DMS153 treated with DMSO at 0.1 percent for 48 hours (cell line): ENCODE measurements at regions not wholly inside any gene's neighbourhood (a gene's known extent, or its start where the extent isn't known, plus 50 kb on each side); places are given as distances from the start of the nearest gene placed in this dataset.

ENCODE experiments used
- DNase-seq: peaks from one replicate; lab custom pipeline; 2025; ENCODE audit not compliant: unreplicated experiment; lab: John Stamatoyannopoulos, UW

DNA sequence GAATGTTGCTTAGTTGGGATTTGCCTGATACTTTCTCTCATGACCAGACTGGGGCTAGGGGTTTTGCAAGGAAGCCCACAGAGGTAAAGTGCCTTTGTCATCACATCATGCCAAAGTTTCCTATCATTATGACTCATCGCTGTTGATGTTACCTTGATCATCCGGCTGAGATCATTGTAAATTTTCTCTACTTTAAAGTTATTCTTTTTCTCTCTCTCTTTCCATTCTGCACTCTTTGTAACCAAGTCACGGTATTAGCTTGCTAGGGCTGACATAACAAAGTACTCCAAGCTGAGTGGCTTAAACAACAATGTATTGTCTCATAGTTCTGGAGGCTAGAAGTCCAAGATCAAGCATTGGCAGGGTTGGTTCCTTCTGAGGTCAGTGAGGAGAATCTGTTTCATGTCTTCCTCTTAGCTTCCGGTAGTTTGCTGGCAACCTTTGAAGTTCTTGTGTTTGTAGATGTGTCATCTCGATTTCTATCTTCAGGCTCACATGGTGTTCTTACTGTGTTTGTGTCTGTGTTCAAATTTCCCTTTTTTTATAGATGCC lies 113.0 kb downstream of the DTHD1 start:
- no peak for DNase-seq

DNA sequence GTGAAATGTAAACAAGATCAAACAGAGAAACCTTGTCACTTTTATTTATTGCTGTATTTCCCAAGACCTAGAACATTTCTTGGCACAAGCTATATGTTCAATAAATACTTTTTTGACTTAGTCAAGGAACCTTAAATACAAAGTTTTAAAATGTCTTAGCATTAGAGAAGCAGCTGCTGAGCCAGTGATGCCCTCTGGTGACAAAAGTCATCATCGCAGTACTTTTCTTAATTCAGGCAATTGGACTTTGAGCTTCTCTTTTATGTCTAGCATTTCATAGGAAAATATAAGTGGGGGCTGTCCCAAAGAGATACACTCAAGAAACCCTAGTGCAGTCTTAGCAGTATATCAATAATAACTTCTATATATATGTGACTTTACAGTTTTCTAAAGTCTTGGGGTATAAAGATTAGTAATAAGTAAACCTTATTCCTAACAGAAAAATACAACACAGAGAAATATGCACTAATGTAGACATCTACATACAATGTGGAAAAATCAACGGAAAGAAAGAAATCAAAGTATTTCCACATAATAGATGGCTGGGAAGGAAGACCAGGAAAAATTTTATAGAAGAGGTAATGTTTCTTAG lies 118.4 kb downstream of the DTHD1 start:
- no peak for DNase-seq

DNA sequence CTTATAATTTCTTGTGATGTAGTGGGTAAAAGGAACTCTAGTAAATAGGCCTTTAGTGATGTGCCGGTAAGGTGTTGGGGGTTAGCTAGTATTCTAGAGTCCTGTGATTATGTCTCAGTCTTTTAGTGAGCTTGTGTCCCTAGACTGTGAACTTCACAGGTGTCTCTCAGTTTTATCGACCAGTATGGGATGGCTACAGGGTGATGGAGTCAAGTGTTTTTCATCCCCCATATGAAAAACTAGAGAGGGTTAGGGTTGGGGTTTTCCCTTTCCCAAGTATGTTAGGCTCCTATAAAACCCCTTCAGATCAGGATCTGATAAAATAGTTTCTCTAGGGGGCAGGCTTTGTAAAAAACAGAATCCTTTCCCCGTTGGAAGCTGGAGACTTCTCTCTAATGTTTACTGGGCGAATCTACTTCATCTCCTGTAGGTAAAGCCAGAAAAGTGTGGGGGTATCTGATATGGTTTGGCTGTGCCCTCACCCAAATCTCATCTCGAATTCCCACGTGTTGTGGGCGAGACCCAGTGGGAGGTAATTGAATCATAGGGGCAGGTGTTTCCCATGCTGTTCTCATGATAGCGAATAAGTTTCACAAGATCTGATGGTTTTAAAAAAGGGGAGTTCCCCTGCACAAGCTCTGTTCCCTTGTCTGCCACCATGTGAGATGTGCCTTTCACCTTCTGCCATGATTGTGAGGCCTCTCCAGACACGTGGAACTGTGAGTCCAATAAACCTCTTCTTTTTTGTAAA lies 120.8 kb downstream of the DTHD1 start:
- DNase-seq: no peak

DNA sequence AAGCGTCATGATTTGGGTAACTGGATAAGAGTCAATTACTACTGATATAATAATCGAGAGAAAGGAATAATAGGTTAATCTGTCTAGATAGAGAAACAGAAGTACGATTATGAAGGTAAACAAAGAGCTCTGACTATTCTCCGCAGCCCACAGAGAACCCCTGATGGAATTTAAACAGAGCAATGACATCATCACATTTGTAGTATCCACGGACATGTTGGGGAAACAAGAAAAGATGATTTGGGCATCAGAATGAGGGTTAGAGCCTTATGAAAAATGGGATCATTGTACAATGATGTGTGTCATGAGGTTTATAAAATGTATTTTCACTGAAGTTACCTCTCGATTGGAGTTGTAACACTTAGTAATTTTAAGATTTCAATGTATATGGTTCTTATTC lies 129.9 kb downstream of the DTHD1 start:
- no peak for DNase-seq

DNA sequence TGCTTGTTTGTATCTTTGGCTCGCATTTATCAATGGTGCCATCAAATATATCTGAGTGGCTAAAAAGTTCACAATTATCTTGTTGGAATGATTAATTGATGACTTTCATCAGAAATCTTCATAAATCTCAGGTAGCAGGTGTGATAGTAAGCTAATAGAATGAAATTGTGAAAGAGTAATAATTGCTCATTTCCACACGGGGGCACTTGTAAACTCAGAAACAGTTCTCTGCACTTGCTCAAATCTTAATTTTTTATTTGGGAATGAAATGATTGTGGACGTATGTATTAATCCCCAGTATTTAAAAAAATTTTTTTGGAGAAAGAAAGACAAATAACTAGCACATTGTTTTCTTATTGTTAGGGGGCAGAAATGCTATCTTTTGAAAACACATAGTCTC lies 132.8 kb downstream of the DTHD1 start:
- no peak for DNase-seq

DNA sequence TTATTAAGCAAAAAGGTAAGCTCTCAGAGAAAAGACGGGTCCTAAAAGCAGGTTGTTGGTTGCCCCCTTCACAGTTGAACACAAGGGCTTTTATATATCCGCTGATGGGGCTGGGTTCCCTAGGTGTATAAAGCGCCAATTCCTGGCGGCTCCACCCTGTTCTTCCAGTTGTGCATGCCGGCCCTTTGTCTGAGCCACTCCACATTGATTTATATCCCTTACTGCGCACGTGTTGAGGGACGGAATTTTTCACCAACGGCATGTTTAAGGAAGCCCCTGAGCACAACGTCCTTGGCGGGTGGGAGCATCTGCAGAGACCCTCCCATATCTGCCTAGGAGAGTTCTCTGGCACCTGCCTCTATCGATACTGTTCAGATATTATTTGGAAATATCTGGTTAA lies 135.7 kb downstream of the DTHD1 start:
- no peak for DNase-seq

DNA sequence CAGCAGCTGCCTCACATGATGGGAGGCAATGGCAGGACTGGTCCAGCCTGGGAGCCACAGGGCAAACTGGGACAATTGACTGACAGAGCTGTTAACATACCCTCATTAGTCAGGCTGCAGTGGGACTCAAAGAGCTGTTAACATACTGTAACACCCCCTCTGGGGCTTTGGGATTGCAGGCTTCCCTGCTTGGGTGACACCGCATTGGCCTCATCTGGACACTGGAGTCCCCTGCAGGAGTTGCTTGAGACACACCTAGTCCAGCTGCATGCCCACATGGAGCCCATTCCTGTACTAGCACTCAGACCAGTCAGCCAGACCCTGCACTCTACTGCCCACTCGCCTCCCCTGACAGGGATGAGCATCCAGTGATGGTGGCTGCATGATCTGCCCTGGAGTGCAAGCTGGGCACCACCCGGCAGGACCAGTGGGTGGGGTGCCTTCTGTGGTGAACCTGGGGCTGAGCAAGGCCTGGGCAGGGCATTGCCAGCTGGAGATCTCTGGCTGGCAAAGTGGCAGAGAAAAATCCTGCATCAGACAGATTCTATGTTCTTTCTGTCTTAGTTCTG lies 138.8 kb downstream of the DTHD1 start:
- DNase-seq: no peak

DNA sequence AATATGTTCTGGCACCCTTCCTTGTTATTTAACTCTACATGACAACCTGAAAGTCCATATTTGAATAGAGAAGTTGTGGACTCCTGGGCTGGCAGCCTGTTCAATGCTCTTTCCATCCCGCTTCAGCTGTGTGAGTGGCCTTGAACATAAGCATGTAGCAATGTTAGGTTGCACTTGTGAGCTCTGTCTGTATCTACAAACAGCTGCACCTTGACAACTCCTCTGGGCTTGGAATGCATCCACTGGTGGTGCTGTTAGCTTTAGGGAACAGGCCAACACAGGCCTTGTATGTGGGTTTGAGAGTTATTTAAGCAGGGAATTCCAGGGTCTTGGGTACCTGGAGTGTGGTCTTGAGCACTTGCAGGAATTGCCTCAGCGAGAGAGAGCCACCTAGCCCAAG lies 141.2 kb downstream of the DTHD1 start:
- DNase-seq: no peak

DNA sequence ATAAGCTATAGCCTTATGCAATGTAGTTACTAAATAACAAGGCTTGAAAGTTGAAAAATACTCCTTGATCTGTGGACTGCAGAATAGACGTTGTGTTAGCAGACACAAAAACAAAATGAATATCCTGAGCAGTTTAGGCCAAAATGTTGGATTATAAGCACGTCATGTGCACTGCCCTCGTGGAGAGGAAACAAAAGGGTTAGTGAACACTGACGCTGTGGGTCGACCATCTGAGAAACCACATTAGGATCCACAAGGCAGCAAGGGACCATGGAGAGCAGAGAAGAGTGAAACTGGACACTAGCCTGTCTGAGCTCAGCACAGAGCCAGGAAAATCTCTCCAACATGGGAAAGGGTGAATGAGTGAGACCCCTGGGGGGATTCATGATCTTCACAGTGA lies 145.3 kb downstream of the DTHD1 start:
- DNase-seq: no peak

DNA sequence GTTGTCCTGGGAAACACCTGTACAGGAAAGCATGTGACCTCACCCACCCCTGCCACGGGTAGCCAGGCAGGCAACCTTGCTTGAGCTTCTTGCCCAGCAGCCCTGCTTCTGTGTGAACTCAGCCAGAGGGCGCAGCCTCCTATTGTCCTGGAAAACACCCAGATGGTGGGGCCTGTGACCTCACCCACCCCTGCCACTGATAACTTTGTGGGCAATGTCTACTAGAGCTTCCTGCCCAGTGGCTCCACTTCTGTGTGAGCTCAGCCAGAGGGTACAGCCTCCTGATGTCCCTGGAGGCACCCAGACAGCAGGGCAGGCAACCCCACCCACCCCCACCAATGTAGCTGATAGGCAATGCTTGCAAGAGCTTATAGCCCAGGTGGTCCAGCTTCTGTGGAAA lies 146.3 kb downstream of the DTHD1 start:
- DNase-seq: no peak

DNA sequence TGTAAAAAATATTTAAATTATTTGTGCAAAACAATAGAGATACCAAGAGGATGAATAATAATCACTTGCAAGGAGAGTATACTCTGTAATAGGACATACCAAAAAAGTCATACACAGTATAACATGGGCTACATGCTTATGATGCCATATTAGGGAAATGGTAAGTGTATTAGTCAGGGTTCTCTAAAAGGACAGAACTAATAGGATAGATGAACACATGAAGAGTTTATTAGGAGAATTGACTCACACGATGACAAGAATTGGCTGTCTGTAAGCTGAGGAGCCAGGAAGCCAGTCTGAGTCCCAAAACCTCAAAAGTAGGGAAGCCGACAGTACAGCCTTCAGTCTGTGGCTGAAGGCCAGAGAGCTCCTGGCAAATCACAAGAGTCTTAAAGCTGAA lies 151.2 kb downstream of the DTHD1 start:
- DNase-seq: no peak

DNA sequence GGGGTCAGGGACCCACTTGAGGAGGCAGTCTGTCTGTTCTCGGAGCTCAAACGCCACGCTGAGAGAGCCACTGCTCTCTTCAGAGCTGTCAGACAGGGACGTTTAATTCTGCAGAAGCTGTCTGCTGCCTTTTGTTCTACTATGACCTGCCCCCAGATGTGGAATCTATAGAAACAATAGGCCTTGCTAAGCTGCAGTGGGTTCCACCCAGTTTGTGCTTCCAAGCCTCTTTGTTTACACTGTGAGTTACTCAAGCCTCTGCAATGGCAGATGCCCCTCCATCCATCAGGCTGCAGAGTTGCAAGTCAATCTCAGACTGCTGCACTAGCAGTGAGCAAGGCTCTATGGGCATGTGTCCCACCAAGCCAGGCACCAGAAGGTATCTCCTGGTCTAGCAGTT lies 158.1 kb downstream of the DTHD1 start:
- no peak for DNase-seq

DNA sequence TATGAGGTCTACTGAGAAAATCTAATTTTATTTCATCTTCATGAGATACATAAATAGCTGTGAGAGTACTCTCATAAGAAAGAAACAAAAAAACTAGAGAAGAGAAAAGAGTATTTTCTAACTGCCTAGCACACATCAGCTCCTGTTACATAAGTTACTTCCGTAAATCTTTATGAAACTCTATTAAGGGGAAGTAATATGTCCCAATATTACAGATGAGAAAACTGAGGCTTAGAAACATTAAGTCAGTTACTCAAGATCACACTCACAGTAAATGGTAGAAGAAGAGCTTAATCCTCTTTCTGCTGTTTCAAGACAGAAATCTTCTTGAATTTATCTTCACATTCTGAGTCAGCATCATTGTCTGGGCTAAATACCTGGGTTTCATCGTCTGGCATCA lies 164.1 kb downstream of the DTHD1 start:
- no peak for DNase-seq

DNA sequence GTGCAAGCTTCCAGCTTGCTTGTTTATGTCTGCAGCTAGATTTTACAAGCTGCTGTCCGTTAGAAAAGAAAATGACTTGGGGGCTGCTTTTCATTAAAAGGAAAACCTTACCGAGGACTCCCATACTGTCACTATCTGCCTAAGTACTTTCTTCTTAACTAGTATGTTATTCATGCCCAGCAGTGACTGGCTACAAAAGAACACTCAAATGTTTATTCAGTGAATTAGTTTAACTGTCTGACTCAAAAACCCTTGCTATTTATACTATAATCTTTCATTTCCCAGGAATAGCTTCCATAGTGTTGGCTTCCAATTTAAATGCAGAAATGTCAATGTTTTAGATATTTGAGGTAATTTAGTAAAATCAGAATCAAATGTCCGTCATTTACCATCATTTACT lies 164.9 kb downstream of the DTHD1 start:
- no peak for DNase-seq

DNA sequence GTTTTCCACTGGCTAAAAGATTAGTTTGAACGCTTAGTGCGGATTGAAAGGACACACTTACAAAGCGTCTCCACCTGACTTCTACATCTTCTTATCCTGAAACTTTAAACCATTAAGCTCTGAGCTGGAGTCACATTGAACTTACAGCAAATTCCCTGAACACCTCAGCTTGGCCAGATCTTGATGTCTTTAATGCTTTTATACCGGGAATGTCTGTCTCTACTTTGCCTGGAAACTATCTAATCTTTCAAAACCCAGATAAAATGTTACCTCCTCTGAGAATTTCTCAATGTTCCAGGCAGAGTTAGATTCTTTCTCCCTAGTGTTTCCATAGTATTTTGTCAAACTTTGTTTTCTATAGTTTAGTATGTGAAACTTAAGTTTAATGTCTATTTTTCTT lies 179.9 kb downstream of the DTHD1 start:
- DNase-seq: no peak

DNA sequence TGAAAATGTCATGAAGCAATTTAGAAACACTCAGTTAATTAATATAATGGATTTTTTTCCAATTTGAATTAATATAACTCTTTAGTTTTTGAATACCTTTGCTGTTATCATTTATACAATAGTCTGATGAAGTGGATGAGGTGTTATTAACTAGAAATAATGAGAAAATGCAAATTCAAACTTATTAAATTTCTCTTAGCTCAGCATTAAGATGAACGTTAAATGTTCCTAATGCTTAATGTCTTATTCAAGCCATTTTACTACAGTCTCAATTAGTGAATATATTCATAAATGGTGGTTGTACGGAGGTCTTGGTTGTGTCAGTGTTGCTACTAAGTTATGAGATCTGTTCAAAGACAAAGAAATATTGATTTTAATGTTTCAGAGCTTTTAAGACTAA lies 186.3 kb downstream of the DTHD1 start:
- DNase-seq: no peak

DNA sequence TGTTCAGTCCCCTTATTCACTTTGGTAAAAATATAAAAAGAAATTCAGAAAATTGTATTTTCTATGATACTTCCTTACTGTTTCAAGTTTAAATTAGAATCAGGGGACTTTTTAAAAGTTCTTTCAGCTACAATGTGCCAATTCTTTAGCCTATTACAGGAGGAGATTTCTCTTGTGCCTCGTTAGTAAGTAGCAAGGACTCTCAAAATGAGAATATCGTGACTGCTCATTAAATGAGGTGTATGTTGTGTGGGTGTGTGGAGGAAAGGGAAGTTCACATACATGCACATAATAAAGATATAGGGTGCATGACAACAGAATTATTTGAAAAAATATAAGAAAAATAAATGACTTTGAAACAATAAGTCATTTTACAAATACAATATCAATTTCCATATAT lies 190.5 kb downstream of the DTHD1 start:
- no peak for DNase-seq

DNA sequence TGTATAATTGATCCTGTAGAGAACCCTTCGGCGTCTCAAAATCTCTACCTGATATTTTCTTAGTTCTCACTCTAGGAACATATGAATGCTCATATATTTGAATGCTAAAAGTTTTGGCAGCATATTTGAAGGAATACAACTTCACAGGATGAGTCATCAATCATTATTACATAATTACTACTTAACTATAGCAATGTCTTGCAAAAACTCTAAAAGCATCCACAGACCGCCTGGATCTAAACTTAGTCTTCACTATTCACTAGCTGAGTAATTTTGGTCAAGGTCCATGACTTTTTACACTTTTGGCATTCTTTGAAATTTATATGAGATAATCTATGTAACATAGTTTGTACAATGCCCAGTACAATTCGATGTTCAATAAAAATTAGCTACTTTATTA lies 194.7 kb downstream of the DTHD1 start:
- DNase-seq: no peak

DNA sequence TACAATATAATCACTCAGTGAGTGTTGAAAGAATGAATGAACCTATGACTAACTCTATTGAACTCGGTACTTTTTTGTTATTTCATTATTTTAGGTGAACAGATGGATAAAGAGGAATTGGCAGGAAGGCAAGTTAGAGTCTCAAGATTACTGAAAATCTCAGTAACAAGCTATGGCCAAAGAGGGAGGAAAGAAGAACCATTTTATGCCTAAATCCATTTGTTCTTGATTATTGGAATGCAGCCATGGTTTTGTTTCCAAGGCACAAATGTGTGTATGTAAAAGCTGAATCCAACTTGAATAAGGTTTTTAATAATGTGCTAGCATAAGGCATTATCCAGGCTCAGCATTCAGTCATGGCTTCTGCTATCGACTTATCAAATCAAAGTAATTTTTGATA lies 196.4 kb downstream of the DTHD1 start:
- DNase-seq: no peak

DNA sequence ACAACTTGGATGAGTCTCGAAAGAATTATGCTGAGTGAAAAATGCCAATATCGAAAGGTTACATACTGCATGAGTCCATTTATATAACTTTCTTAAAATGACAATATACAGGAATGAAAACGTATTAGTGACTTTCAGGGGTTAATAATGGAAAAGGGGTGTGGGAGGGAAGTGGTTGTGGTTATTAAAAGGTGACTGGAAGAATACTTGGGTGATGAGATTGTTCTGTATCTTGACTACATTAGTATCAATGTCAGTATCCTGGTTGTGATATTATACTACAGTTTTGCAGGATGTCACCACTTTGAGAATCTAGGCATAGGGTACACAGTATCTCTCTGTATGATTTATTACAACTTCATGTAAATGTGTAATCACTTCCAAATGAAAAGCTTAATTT lies 204.5 kb downstream of the DTHD1 start:
- DNase-seq: no peak

DNA sequence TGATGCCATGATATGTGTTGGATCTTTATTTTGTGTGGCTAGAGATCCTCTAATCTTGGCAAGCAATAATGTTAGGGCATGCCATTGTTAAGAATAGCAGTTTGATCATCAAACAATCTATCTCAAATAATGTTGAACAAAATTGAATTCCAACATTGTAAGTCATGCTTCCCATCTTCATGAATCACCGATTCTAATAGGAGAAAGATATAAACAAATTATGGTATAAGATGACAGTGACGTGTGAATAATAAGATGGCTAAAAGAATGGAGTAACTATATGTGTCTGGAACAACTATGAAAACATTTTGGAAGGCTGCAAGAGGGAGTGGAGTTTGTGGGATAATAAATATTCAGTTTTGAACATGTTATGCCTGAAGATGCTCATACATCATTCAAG lies 208.4 kb downstream of the DTHD1 start:
- DNase-seq: no peak

DNA sequence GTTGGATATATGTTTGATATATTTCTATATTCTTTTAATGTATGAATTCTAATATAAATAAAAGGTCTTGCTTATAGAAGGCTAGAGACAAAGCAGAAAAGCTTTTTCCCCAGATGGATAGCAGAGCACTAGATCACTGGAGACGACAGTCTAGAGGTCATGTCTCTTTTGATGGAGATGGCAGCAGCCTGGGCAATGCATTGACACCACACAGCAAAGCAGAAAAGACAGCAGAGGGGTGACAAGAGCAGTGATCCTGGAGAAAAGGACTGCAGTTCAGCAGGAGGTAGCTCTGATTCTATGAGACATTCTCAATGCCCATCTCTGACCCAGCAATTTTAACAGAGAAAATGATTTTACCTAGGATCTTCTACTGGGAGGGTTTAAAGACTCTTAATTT lies 210.6 kb downstream of the DTHD1 start:
- DNase-seq: no peak

DNA sequence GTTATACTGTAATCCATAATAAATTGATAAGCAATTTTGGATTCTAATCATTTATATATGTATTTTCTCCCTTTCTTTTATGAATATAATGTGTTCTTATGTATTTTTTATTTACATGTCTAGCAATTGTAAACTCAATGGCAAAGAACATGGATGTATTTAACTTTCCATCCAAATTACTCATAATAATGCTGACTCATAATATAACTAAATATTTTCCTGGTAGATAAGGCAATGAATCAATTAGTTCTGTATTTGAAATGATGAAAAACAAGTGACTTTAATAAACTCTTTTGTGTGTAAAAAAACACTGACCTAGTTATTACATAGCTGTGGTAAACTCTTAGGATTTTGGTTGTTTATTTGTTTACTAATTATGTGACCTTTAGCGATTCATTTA lies 211.2 kb downstream of the DTHD1 start:
- no peak for DNase-seq
